ENCODE measurements at regions not wholly inside any gene's neighbourhood (a gene's known extent, or its start where the extent isn't known, plus 50 kb on each side); places are given as distances from the start of the nearest gene placed in this dataset.

- no peak overlapping the region for H3K4me3 ChIP-seq (replicated peaks; ENCODE audit: low read depth, low read length)
- DNase-seq (ENCODE audit: extremely low read depth, low read depth): no peak
- no peak for TF ChIP-seq CTCF (IDR thresholded peaks at IDR 0.05; ENCODE audit: low read depth, low read length, missing control alignments)
Observed at GRCh38 chr4:30808276-30808675, 88.1 kb downstream of the PCDH7 start.

- DNase-seq (ENCODE audit: extremely low read depth, low read depth): no peak
- H3K4me3 ChIP-seq (replicated peaks; ENCODE audit: low read depth, low read length): no peak overlapping the region
- no peak for TF ChIP-seq CTCF (IDR thresholded peaks at IDR 0.05; ENCODE audit: low read depth, low read length, missing control alignments)
Observed at GRCh38 chr4:30811296-30811695, 91.1 kb downstream of the PCDH7 start.

- no peak overlapping the region for H3K4me3 ChIP-seq (replicated peaks; ENCODE audit: low read depth, low read length)
- TF ChIP-seq CTCF (IDR thresholded peaks at IDR 0.05; ENCODE audit: low read depth, low read length, missing control alignments): no peak
- DNase-seq (ENCODE audit: extremely low read depth, low read depth): no peak
Observed at GRCh38 chr4:30815685-30816084, 95.5 kb downstream of the PCDH7 start.

GRCh38 chr4:30817447-30817846 is 97.3 kb downstream of the PCDH7 start:
- no peak for DNase-seq (ENCODE audit: extremely low read depth, low read depth)
- H3K4me3 ChIP-seq (replicated peaks; ENCODE audit: low read depth, low read length): no peak overlapping the region
- TF ChIP-seq CTCF (IDR thresholded peaks at IDR 0.05; ENCODE audit: low read depth, low read length, missing control alignments): no peak

GRCh38 chr4:30818541-30818940 is 98.4 kb downstream of the PCDH7 start:
- H3K4me3 ChIP-seq (replicated peaks; ENCODE audit: low read depth, low read length): no peak overlapping the region
- DNase-seq (ENCODE audit: extremely low read depth, low read depth): no peak
- no peak for TF ChIP-seq CTCF (IDR thresholded peaks at IDR 0.05; ENCODE audit: low read depth, low read length, missing control alignments)

GRCh38 chr4:30821275-30821674 is 101.1 kb downstream of the PCDH7 start:
- no peak for TF ChIP-seq CTCF (IDR thresholded peaks at IDR 0.05; ENCODE audit: low read depth, low read length, missing control alignments)
- DNase-seq (ENCODE audit: extremely low read depth, low read depth): no peak
- no peak overlapping the region for H3K4me3 ChIP-seq (replicated peaks; ENCODE audit: low read depth, low read length)

- no peak for DNase-seq (ENCODE audit: extremely low read depth, low read depth)
- H3K4me3 ChIP-seq (replicated peaks; ENCODE audit: low read depth, low read length): no peak overlapping the region
- no peak for TF ChIP-seq CTCF (IDR thresholded peaks at IDR 0.05; ENCODE audit: low read depth, low read length, missing control alignments)
Observed at GRCh38 chr4:30821859-30822612, 101.9 kb downstream of the PCDH7 start.

Measured in HFF-Myc (cell line).